Muscle layer of duodenum (tissue), 2 donors: ENCODE measurements at regions not wholly inside any gene's neighbourhood (a gene's known extent, or its start where the extent isn't known, plus 50 kb on each side); places are given as distances from the start of the nearest gene placed in this dataset.

Source experiments
- H3K27ac ChIP-seq: one replicate; pipeline ENCODE4 v1.7.0; 2013; ENCODE audit warnings: mild to moderate bottlenecking, low read length
- H3K27me3 ChIP-seq: one replicate; pipeline ENCODE4 v1.7.0; 2013; ENCODE audit warnings: low read depth, mild to moderate bottlenecking, control low read depth, low read length
- H3K36me3 ChIP-seq, 2 donors: one replicate each; pipeline ENCODE4 v1.7.0; 2013; ENCODE audit warnings: low read length in 2 of 2, control low read depth in 1 of 2, mild to moderate bottlenecking in 1 of 2; ENCODE audit not compliant: insufficient read depth in 2 of 2, control insufficient read depth in 1 of 2
- H3K4me1 ChIP-seq, 2 donors: one replicate each; pipeline ENCODE4 v1.7.0; 2013; ENCODE audit warnings: low read length in 2 of 2, mild to moderate bottlenecking in 2 of 2, control low read depth in 1 of 2, moderate library complexity in 1 of 2; ENCODE audit not compliant: insufficient read depth in 2 of 2, control insufficient read depth in 1 of 2
- H3K4me3 ChIP-seq, 2 donors: one replicate each; pipeline ENCODE4 v1.7.0; 2013; ENCODE audit warnings: low read length in 2 of 2, low read depth in 1 of 2, mild to moderate bottlenecking in 1 of 2
- H3K9me3 ChIP-seq, 2 donors: one replicate each; pipeline ENCODE4 v1.7.0; 2013; ENCODE audit warnings: low read length in 2 of 2, control low read depth in 1 of 2, mild to moderate bottlenecking in 1 of 2; ENCODE audit not compliant: control insufficient read depth in 1 of 2
- donor health status: healthy.

GRCh38 chr1:232441036-232441411, 188.9 kb downstream of the SIPA1L2 start:
- Histone ChIP-seq H3K4me1 (peaks cover 0 to 9% of the 10 kb centered on the region in 2 donors), H3K4me3 (no peak overlapping the region), H3K36me3 (peaks cover 44 to 46% of the 10 kb centered on the region in 2 donors)

GRCh38 chr1:232440325-232441035, 189.5 kb downstream of the SIPA1L2 start:
- no peaks in the 10 kb centered on the region for H3K9me3 ChIP-seq
- no peak overlapping the region for H3K4me3 ChIP-seq
- H3K4me1 ChIP-seq = peaks cover 0 to 14% of the 10 kb centered on the region in 2 donors
- peaks cover 44 to 45% of the 10 kb centered on the region in 2 donors for H3K36me3 ChIP-seq
- H3K27ac ChIP-seq = no peak overlapping the region
- H3K27me3 ChIP-seq = no peaks in the 10 kb centered on the region

More at GRCh38 chr1:232441036-232441411, 188.9 kb downstream of the SIPA1L2 start:
- no peaks in the 10 kb centered on the region for H3K9me3 ChIP-seq
- no peaks in the 10 kb centered on the region for H3K27me3 ChIP-seq
- H3K27ac ChIP-seq = no peak overlapping the region

- H3K36me3 ChIP-seq = peaks cover 44 to 48% of the 10 kb centered on the region in 2 donors
- peaks cover 0 to 18% of the 10 kb centered on the region in 2 donors for H3K4me1 ChIP-seq
- no peak overlapping the region for H3K4me3 ChIP-seq
- no peaks in the 10 kb centered on the region for H3K27me3 ChIP-seq
- no peaks in the 10 kb centered on the region for H3K9me3 ChIP-seq
- no peak overlapping the region for H3K27ac ChIP-seq
Measured at GRCh38 chr1:232439011-232439410, 190.9 kb downstream of the SIPA1L2 start.

GRCh38 chr1:232438476-232438875, 191.5 kb downstream of the SIPA1L2 start:
- Histone ChIP-seq H3K36me3 (peaks cover 44 to 48% of the 10 kb centered on the region in 2 donors), H3K4me3 (no peak overlapping the region), H3K9me3 (no peaks in the 10 kb centered on the region), H3K27me3 (no peaks in the 10 kb centered on the region), H3K27ac (no peak overlapping the region), H3K4me1 (peaks cover 0 to 18% of the 10 kb centered on the region in 2 donors)

- H3K9me3 ChIP-seq = no peaks in the 10 kb centered on the region
- H3K27me3 ChIP-seq = no peaks in the 10 kb centered on the region
- H3K4me1 ChIP-seq = peaks cover 0 to 18% of the 10 kb centered on the region in 2 donors
- H3K4me3 ChIP-seq = no peak overlapping the region
- H3K36me3 ChIP-seq = peaks cover 41 to 44% of the 10 kb centered on the region in 2 donors
- no peak overlapping the region for H3K27ac ChIP-seq
Measured at GRCh38 chr1:232437510-232437909, 192.4 kb downstream of the SIPA1L2 start.

- Histone ChIP-seq H3K4me1 (peaks cover 0 to 22% of the 10 kb centered on the region in 2 donors), H3K36me3 (peaks cover 38 to 41% of the 10 kb centered on the region in 2 donors), H3K27me3 (no peaks in the 10 kb centered on the region), H3K4me3 (no peak overlapping the region), H3K9me3 (no peaks in the 10 kb centered on the region), H3K27ac (no peak overlapping the region)
Measured at GRCh38 chr1:232435729-232436128, 194.2 kb downstream of the SIPA1L2 start.

- Histone ChIP-seq H3K36me3 (peaks cover 17 to 19% of the 10 kb centered on the region in 2 donors), H3K9me3 (no peaks in the 10 kb centered on the region), H3K4me1 (peaks cover 0 to 19% of the 10 kb centered on the region in 2 donors), H3K4me3 (no peak overlapping the region), H3K27ac (no peak overlapping the region), H3K27me3 (no peaks in the 10 kb centered on the region)
Measured at GRCh38 chr1:232432313-232432712, 197.6 kb downstream of the SIPA1L2 start.

GRCh38 chr1:232431748-232432147, 198.2 kb downstream of the SIPA1L2 start:
- H3K4me1 ChIP-seq = peaks cover 0 to 19% of the 10 kb centered on the region in 2 donors
- no peaks in the 10 kb centered on the region for H3K27me3 ChIP-seq
- H3K4me3 ChIP-seq = no peak overlapping the region
- no peaks in the 10 kb centered on the region for H3K9me3 ChIP-seq
- H3K27ac ChIP-seq = no peak overlapping the region
- H3K36me3 ChIP-seq = peaks cover 17 to 19% of the 10 kb centered on the region in 2 donors

- Histone ChIP-seq H3K27ac (no peak overlapping the region), H3K9me3 (no peaks in the 10 kb centered on the region), H3K4me1 (peaks cover 0 to 19% of the 10 kb centered on the region in 2 donors), H3K4me3 (no peak overlapping the region), H3K27me3 (no peaks in the 10 kb centered on the region), H3K36me3 (peaks cover 17 to 19% of the 10 kb centered on the region in 2 donors)
Measured at GRCh38 chr1:232431326-232431725, 198.6 kb downstream of the SIPA1L2 start.

- Histone ChIP-seq H3K36me3 (peaks cover 17 to 19% of the 10 kb centered on the region in 2 donors), H3K27me3 (no peaks in the 10 kb centered on the region), H3K27ac (no peak overlapping the region), H3K4me1 (peaks cover 0 to 11% of the 10 kb centered on the region in 2 donors), H3K9me3 (no peaks in the 10 kb centered on the region), H3K4me3 (no peak overlapping the region)
Measured at GRCh38 chr1:232430467-232430866, 199.5 kb downstream of the SIPA1L2 start.

GRCh38 chr1:232428786-232429530, 201.0 kb downstream of the SIPA1L2 start:
- Histone ChIP-seq H3K27me3 (no peaks in the 10 kb centered on the region), H3K27ac (no peak overlapping the region), H3K4me3 (no peak overlapping the region), H3K4me1 (peaks cover 0 to 8% of the 10 kb centered on the region in 2 donors), H3K36me3 (peaks cover 7 to 19% of the 10 kb centered on the region in 2 donors), H3K9me3 (no peaks in the 10 kb centered on the region)
